SK-N-SH (cell line): ENCODE measurements at regions not wholly inside any gene's neighbourhood (a gene's known extent, or its start where the extent isn't known, plus 50 kb on each side); places are given as distances from the start of the nearest gene placed in this dataset.

Experiments
- CTCF ChIA-PET: fragments of 300-600, 350-600 bp; formaldehyde crosslinking; extraction: SDS; loops from one replicate; lab custom pipeline; 2021; lab: Yijun Ruan, JAX
- POLR2A ChIA-PET: fragments of 350-600 bp; sonication (Branson Sonifier 250); formaldehyde crosslinking; extraction: SDS; loops from one replicate; lab custom pipeline; 2020; ENCODE audit warnings: antibody characterized with exemption, inconsistent platforms; lab: Yijun Ruan, JAX
- DNase-seq: peaks from one replicate; pipeline ENCODE4 v3.0.0; 2012
- H2AFZ ChIP-seq: fragments of 200-600 bp; sonication (generic); 2 replicates; pipeline ENCODE4 v1.8.1; 2016; ENCODE audit warnings: antibody characterized with exemption, mild to moderate bottlenecking, low read depth
- H3F3A ChIP-seq: fragments of 200-600 bp; sonication (generic); replicated peaks from 2 replicates; pipeline ENCODE3; 2016; ENCODE audit warnings: antibody characterized with exemption, mild to moderate bottlenecking; ENCODE audit not compliant: insufficient read depth
- H3K27ac ChIP-seq, 2 experiments: fragments of 200-500 bp in 1 of 2; fragments of 200-600 bp in 1 of 2; sonication (Bioruptor generic) in 1 of 2; sonication (generic), shearing (Covaris generic) in 1 of 2; 2 replicates each; pipeline versions ENCODE4 v1.5.1 to v1.6.1; 2014 to 2016; ENCODE audit warnings: low read depth in 2 of 2, inconsistent platforms in 1 of 2, low read length in 1 of 2, mild to moderate bottlenecking in 1 of 2, mixed read lengths in 1 of 2
- H3K27me3 ChIP-seq: fragments of 200-600 bp; sonication (generic), shearing (Covaris generic); 2 replicates; pipeline ENCODE4 v1.6.1; 2016; ENCODE audit warnings: mixed run types; ENCODE audit not compliant: insufficient read depth
- H3K36me3 ChIP-seq, 2 experiments: fragments of 200-500 bp in 1 of 2; fragments of 200-600 bp in 1 of 2; sonication (Bioruptor generic) in 1 of 2; sonication (generic) in 1 of 2; replicated peaks in 1 of 2; 2 replicates each; pipeline versions ENCODE3 to v1.5.1; 2014 to 2016; ENCODE audit warnings: low read length in 1 of 2, mild to moderate bottlenecking in 1 of 2; ENCODE audit not compliant: insufficient read depth in 2 of 2, control insufficient read depth in 1 of 2
- H3K4me1 ChIP-seq, 2 experiments: fragments of 200-500 bp in 1 of 2; fragments of 200-600 bp in 1 of 2; sonication (Bioruptor generic) in 1 of 2; sonication (generic), shearing (Covaris generic) in 1 of 2; 2 replicates each; pipeline versions ENCODE4 v1.5.1 to v1.6.1; 2014 to 2016; ENCODE audit warnings: low read depth in 1 of 2, low read length in 1 of 2, mixed run types in 1 of 2; ENCODE audit not compliant: insufficient read depth in 2 of 2, control insufficient read depth in 1 of 2
- H3K4me2 ChIP-seq: fragments of 200-600 bp; sonication (generic), shearing (Covaris generic); 2 replicates; pipeline ENCODE4 v1.6.1; 2017; ENCODE audit warnings: mixed run types
- H3K4me3 ChIP-seq, 2 experiments: fragments of 200-500 bp in 1 of 2; fragments of 200-600 bp in 1 of 2; sonication (Bioruptor generic) in 1 of 2; sonication (generic), shearing (Covaris generic) in 1 of 2; 2 replicates each; pipeline versions ENCODE4 v1.5.1 to v1.8.1; 2014 to 2016; ENCODE audit warnings: low read depth in 2 of 2, inconsistent platforms in 1 of 2, low read length in 1 of 2, mild to moderate bottlenecking in 1 of 2, mixed read lengths in 1 of 2, moderate library complexity in 1 of 2
- H3K79me2 ChIP-seq: fragments of 200-600 bp; sonication (generic); 2 replicates; pipeline ENCODE4 v1.8.1; 2017; ENCODE audit warnings: mild to moderate bottlenecking; ENCODE audit not compliant: insufficient read depth
- H3K9ac ChIP-seq: fragments of 200-600 bp; sonication (generic); 2 replicates; pipeline ENCODE4 v1.6.1; 2017; ENCODE audit warnings: mixed run types
- H3K9me2 ChIP-seq: fragments of 200-600 bp; sonication (generic); 2 replicates; pipeline ENCODE4 v1.6.1; 2017; ENCODE audit warnings: mixed run types
- H3K9me3 ChIP-seq: fragments of 200-600 bp; sonication (generic); 2 replicates; pipeline ENCODE4 v1.6.1; 2017; ENCODE audit warnings: mixed run types, mild to moderate bottlenecking, moderate library complexity
- H4K20me1 ChIP-seq: fragments of 200-600 bp; sonication (generic); 2 replicates; pipeline ENCODE4 v1.6.1; 2017; ENCODE audit warnings: mild to moderate bottlenecking, mixed run types; ENCODE audit not compliant: insufficient read depth
- CHD2 ChIP-seq: fragments of 150-350 bp; IDR thresholded peaks from 2 replicates; pipeline ENCODE4 v1.6.1; 2018; ENCODE audit warnings: low read length; ENCODE audit not compliant: partially characterized antibody
- ELF1 ChIP-seq: IDR thresholded peaks from 2 replicates; pipeline ENCODE4 v1.4.0; 2012
- EP300 ChIP-seq, 2 experiments: IDR thresholded peaks; 2 replicates each; pipeline versions ENCODE4 v1.4.0 to v1.6.1; 2012; ENCODE audit warnings: borderline replicate concordance in 1 of 2, low read depth in 1 of 2, low read length in 1 of 2
- EZH2phosphoT487 ChIP-seq: fragments of 200-600 bp; sonication (generic); IDR thresholded peaks from 2 replicates; pipeline ENCODE4 v1.6.1; 2017; ENCODE audit warnings: low read depth, mixed run types, mild to moderate bottlenecking, antibody characterized with exemption, moderate library complexity, borderline replicate concordance
- FOXJ3 ChIP-seq: sonication (generic); formaldehyde crosslinking; IDR thresholded peaks from 2 replicates; pipeline ENCODE4 v1.5.1; 2020; ENCODE audit warnings: mild to moderate bottlenecking, missing genetic modification reagents
- GABPA ChIP-seq: IDR thresholded peaks from 2 replicates; pipeline ENCODE4 v1.4.0; 2012; ENCODE audit warnings: low read depth, mild to moderate bottlenecking
- GATA2 ChIP-seq: sonication (generic); formaldehyde crosslinking; IDR thresholded peaks from 2 replicates; pipeline ENCODE4 v1.5.0; 2020; ENCODE audit warnings: mild to moderate bottlenecking, missing genetic modification reagents
- POLR2AphosphoS5 ChIP-seq: IDR thresholded peaks from 2 replicates; pipeline ENCODE4 v1.6.1; 2012; ENCODE audit warnings: low read depth, low read length
- RAD21 ChIP-seq: IDR thresholded peaks from 2 replicates; pipeline ENCODE4 v1.6.1; 2012; ENCODE audit warnings: mild to moderate bottlenecking, low read length
- RCOR1 ChIP-seq: fragments of 150-350 bp; IDR thresholded peaks from 2 replicates; pipeline ENCODE4 v1.6.1; 2017; ENCODE audit warnings: antibody characterized with exemption, low read length
- TAF1 ChIP-seq: IDR thresholded peaks from 2 replicates; pipeline ENCODE4 v1.6.1; 2012; ENCODE audit warnings: low read depth, mild to moderate bottlenecking, low read length, moderate library complexity, borderline replicate concordance
- TEAD4 ChIP-seq: IDR thresholded peaks from 2 replicates; pipeline ENCODE4 v1.4.0; 2012; ENCODE audit warnings: mild to moderate bottlenecking, borderline replicate concordance; ENCODE audit not compliant: insufficient read depth
- USF2 ChIP-seq: fragments of 150-350 bp; IDR thresholded peaks from 2 replicates; pipeline ENCODE4 v1.6.1; 2017; ENCODE audit warnings: antibody characterized with exemption, low read length, low read depth, borderline replicate concordance
- WGBS: methylation state at CpG from one replicate; pipeline ENCODE4 v1.1.6; 2017; ENCODE audit warnings: low lambda C conversion rate; 5-methylcytosine and 5-hydroxymethylcytosine counted together
- TF ChIP-seq, protein P1 (sequence below): fragments of 200-600 bp; sonication (generic); IDR thresholded peaks from 2 replicates; pipeline ENCODE4 v1.6.1; 2017; ENCODE audit warnings: antibody characterized with exemption, mild to moderate bottlenecking, moderate library complexity

- H3K27ac ChIP-seq = no peak overlapping the region
- H3K36me3 ChIP-seq = no peaks in the 10 kb centered on the region
- no peaks in the 10 kb centered on the region for H3K9me2 ChIP-seq
- H3K4me3 ChIP-seq = no peak overlapping the region
- no peaks in the 10 kb centered on the region for H3K27me3 ChIP-seq
- H3K4me2 ChIP-seq = no peak overlapping the region
- 62% methylated on average over 18 of the region's 19 CpGs for WGBS
- ChIA-PET CTCF (no interaction called here), POLR2A (no interaction called here)
- H3K9ac ChIP-seq = no peak overlapping the region
- H3K79me2 ChIP-seq = no peaks in the 10 kb centered on the region
- no peaks in the 10 kb centered on the region for H4K20me1 ChIP-seq
- TF ChIP-seq GATA2 (CRISPR knock-in tag) = no peak
- no peak for TF ChIP-seq RAD21
- no peak for TF ChIP-seq ELF1
- no peak for TF ChIP-seq USF2
- no peak for TF ChIP-seq EP300 (IDR thresholded peaks at IDR 0.05; ENCODE audit: borderline replicate concordance in 1 of 2, low read depth in 1 of 2, low read length in 1 of 2)
- no peak for TF ChIP-seq TAF1
- no peak for TF ChIP-seq FOXJ3 (CRISPR knock-in tag)
- TF ChIP-seq CHD2 = no peak
- DNase-seq = no peak
- H3K4me1 ChIP-seq = peaks cover 0 to 10% of the 10 kb centered on the region in 2 experiments; a peak in 2 of 4 replicates
- peaks cover 8% of the 10 kb centered on the region for H3F3A ChIP-seq
- no peak overlapping the region for H2AFZ ChIP-seq
- no peaks in the 10 kb centered on the region for H3K9me3 ChIP-seq
These were observed 144.6 kb upstream of the FOXF1 start for GRCh38 chr16:86365513-86366273.

- no peak overlapping the region for H3K4me3 ChIP-seq
- POLR2A ChIA-PET = no interaction called here
- H3K9me2 ChIP-seq = no peaks in the 10 kb centered on the region
- no peak overlapping the region for H2AFZ ChIP-seq
- no peaks in the 10 kb centered on the region for H3K79me2 ChIP-seq
- no peak overlapping the region for H3K4me2 ChIP-seq
- H3F3A ChIP-seq = peaks cover 8% of the 10 kb centered on the region
- H3K36me3 ChIP-seq = no peaks in the 10 kb centered on the region
- no peaks in the 10 kb centered on the region for H3K9me3 ChIP-seq
- no peak overlapping the region for H3K9ac ChIP-seq
- H3K4me1 ChIP-seq = peaks cover 0 to 10% of the 10 kb centered on the region in 2 experiments; a peak in 2 of 4 replicates
- CTCF ChIA-PET = no interaction called here
- DNase-seq = no peak
- H4K20me1 ChIP-seq = no peaks in the 10 kb centered on the region
- WGBS = 38% methylated on average over 1 of the region's 1 CpG
- no peak for TF ChIP-seq TEAD4
- no peak for TF ChIP-seq RCOR1
- no peak for TF ChIP-seq EZH2phosphoT487
- no peak for TF ChIP-seq GABPA
- TF ChIP-seq, protein P1, sequence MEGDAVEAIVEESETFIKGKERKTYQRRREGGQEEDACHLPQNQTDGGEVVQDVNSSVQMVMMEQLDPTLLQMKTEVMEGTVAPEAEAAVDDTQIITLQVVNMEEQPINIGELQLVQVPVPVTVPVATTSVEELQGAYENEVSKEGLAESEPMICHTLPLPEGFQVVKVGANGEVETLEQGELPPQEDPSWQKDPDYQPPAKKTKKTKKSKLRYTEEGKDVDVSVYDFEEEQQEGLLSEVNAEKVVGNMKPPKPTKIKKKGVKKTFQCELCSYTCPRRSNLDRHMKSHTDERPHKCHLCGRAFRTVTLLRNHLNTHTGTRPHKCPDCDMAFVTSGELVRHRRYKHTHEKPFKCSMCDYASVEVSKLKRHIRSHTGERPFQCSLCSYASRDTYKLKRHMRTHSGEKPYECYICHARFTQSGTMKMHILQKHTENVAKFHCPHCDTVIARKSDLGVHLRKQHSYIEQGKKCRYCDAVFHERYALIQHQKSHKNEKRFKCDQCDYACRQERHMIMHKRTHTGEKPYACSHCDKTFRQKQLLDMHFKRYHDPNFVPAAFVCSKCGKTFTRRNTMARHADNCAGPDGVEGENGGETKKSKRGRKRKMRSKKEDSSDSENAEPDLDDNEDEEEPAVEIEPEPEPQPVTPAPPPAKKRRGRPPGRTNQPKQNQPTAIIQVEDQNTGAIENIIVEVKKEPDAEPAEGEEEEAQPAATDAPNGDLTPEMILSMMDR = no peak
- TF ChIP-seq POLR2AphosphoS5 = no peak
- no peak for TF ChIP-seq EP300 (IDR thresholded peaks at IDR 0.05; ENCODE audit: borderline replicate concordance in 1 of 2, low read depth in 1 of 2, low read length in 1 of 2)
- no peak for TF ChIP-seq GATA2 (CRISPR knock-in tag)
- TF ChIP-seq USF2 = no peak
- no peak overlapping the region for H3K27ac ChIP-seq
- H3K27me3 ChIP-seq = no peaks in the 10 kb centered on the region
These were observed 143.8 kb upstream of the FOXF1 start for GRCh38 chr16:86366481-86366880.
